Fibroblast of pulmonary artery (primary cell): ENCODE measurements at regions not wholly inside any gene's neighbourhood (a gene's known extent, or its start where the extent isn't known, plus 50 kb on each side); places are given as distances from the start of the nearest gene placed in this dataset.

Experiments
- DNase-seq: peaks from one replicate; pipeline ENCODE4 v3.0.0-alpha.2; 2010; ENCODE audit warnings: low read depth
- H3K4me3 ChIP-seq: replicated peaks from 2 replicates; pipeline ENCODE4 v1.5.1; 2011; ENCODE audit warnings: low read depth, mild to moderate bottlenecking, control low read depth, low read length, moderate library complexity
- CTCF ChIP-seq: IDR thresholded peaks from 2 replicates; pipeline ENCODE4 v1.5.1; 2011; ENCODE audit warnings: mild to moderate bottlenecking, control low read depth, low read length, inconsistent platforms; ENCODE audit errors: missing control alignments

- TF ChIP-seq CTCF = no peak
- no peak overlapping the region for H3K4me3 ChIP-seq
- no peak for DNase-seq
Observed at GRCh38 chr7:155138204-155138603, 68.1 kb downstream of the HTR5A start.

- no peak for DNase-seq
- TF ChIP-seq CTCF = no peak
Observed at GRCh38 chr7:155141562-155141961, 71.4 kb downstream of the HTR5A start.

GRCh38 chr7:155143381-155143780 lies 73.3 kb downstream of the HTR5A start:
- DNase-seq = no peak
- TF ChIP-seq CTCF = no peak
- H3K4me3 ChIP-seq = no peak overlapping the region

More at GRCh38 chr7:155141562-155141961, 71.4 kb downstream of the HTR5A start:
- H3K4me3 ChIP-seq = no peak overlapping the region

- TF ChIP-seq CTCF = no peak
- DNase-seq = no peak
- no peak overlapping the region for H3K4me3 ChIP-seq
Observed at GRCh38 chr7:155144371-155144770, 74.2 kb downstream of the HTR5A start.

- H3K4me3 ChIP-seq = no peak overlapping the region
- DNase-seq = no peak
- TF ChIP-seq CTCF = no peak
Observed at GRCh38 chr7:155145477-155146255, 75.5 kb downstream of the HTR5A start.

GRCh38 chr7:155147172-155147571 lies 77.0 kb downstream of the HTR5A start:
- TF ChIP-seq CTCF = no peak
- DNase-seq = no peak
- no peak overlapping the region for H3K4me3 ChIP-seq

- no peak overlapping the region for H3K4me3 ChIP-seq
- DNase-seq = no peak
- no peak for TF ChIP-seq CTCF
Observed at GRCh38 chr7:155147624-155148023, 77.5 kb downstream of the HTR5A start.
